NCI-H82 (cell line): ENCODE measurements at regions not wholly inside any gene's neighbourhood (a gene's known extent, or its start where the extent isn't known, plus 50 kb on each side); places are given as distances from the start of the nearest gene placed in this dataset.
"Not testable (repeated sequence)": the region's sequence is repeated elsewhere in the genome, so short reads cannot be mapped to it uniquely, and the experiment has no call there.

Source experiments
- DNase-seq: peaks from one replicate; lab custom pipeline; 2025; lab: John Stamatoyannopoulos, UW

DNA sequence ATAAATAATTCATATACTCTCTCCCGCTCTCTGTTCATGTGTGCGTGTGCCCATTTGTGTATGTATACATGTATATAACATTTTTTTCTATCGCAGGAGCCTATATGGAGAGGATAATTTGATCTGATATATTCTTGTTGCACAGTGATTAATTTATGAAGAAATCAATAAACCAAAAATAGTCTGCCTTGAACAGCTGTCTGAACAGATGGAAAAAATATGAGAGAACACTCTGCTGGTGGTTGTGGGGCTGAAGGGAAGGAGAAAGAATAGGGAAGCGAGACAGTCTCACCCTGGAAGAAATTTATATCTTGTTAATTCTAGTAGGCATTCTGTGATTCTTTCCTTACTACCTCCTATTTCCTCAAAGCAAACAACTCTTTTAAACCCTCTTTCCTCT, 96.6 kb upstream of the B3GAT2 start:
- no peak for DNase-seq

DNA sequence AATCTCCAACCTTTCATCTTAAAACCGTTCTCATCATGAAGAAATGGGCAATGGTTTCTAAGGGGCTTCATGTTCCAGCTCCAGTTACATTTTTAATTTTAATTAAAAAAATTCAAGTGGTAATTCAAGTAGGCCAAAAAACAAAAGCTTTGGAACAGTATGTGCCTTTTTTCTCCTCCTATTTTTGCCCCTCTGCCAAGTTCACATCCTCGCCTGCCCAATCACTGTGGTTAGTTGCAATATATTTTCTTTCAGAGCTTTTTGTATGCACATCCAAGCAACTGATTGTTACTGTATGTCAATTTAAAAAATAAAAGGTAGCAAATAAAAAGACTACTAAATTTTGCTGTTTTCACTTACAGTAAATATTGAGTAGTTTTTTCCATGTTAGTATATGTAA, 99.8 kb upstream of the B3GAT2 start:
- DNase-seq = no peak

GRCh38 chr6:71066153-71066552, 109.3 kb upstream of the B3GAT2 start:
- no peak for DNase-seq

- DNase-seq = no peak
Measured at GRCh38 chr6:71067816-71068215, 111.0 kb upstream of the B3GAT2 start.

DNA sequence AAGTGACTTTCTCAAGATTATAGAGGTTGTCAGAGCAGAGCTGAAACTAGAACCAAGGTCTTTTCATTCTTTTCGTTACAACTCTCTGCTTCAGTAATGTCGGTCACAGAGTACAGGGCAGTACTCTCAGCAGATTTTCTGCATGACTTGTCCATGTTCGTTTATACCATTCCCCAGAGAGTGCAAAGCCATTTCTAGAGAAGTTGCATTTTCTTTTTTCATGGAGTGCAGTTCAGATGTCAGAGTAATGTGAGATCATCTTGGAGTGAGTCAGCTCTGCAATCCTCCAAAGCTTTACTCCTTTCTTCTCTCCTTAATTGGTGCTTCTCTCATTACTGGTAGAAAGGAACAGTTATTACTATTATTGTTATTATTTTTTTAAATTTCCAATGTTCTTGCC, 115.6 kb upstream of the B3GAT2 start:
- peak; percentile 76 for DNase-seq

GRCh38 chr6:71077655-71078054, 120.8 kb upstream of the B3GAT2 start:
- DNase-seq = no peak

DNA sequence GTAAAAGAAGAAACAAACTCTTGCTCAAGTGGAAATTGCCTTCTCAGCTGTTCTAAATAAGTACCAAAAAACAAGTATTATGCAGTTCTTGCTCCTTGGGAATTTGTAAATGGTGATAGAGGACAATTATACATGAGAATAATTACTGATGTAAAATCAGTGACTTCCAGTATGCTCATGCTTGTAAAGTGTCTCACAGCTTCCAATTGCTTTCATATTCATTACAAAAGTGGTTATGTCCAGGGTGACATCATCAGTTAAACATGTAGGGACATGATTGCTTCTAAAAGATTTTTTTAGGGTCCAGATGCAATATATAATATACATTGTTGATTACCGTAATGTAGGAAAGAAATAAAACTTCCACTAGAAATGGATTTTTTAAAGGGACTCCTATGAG, 122.8 kb upstream of the B3GAT2 start:
- no peak for DNase-seq

GRCh38 chr6:71080133-71080532, 123.3 kb upstream of the B3GAT2 start:
- no peak for DNase-seq

- DNase-seq = no peak
Measured at GRCh38 chr6:71080826-71081225, 124.0 kb upstream of the B3GAT2 start.

GRCh38 chr6:71082033-71082650, 125.3 kb upstream of the B3GAT2 start:
- DNase-seq = no peak

DNA sequence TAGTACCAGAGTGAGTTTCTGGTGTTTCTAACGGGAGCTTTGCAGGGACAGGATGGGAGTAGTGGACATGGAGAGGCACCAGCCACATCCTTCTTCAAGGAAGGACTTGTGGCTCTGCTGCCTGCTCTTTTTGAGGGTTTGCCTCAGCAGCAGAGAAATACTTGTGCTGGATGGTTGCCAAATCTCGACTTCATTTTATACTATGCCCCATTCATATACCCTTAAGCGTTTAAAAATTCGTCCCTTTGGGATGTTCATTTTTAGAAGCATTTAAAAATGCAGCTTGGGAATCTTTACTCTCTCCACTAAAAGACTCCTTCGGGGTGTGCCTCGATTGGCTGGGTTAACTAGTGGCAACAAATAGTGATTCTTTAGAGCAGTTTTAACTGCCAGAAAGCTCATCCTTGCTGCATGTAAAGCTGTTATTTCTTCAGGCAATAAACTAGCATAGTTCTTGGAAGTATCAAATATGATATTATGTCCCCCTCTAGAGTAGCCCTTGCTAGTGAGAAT, 126.5 kb upstream of the B3GAT2 start:
- no peak for DNase-seq

GRCh38 chr6:71088166-71088565, 131.3 kb upstream of the B3GAT2 start:
- DNase-seq = peak; percentile 23

- no peak for DNase-seq
Measured at GRCh38 chr6:71090217-71090616, 133.4 kb upstream of the B3GAT2 start.

GRCh38 chr6:71091167-71091566, 134.3 kb upstream of the B3GAT2 start:
- no peak for DNase-seq

- no peak for DNase-seq
Measured at GRCh38 chr6:71091956-71092355, 135.1 kb upstream of the B3GAT2 start.

GRCh38 chr6:71097264-71097663, 140.4 kb upstream of the B3GAT2 start:
- not testable (repeated sequence) for DNase-seq

GRCh38 chr6:71099649-71100048, 142.8 kb upstream of the B3GAT2 start:
- no peak for DNase-seq

DNA sequence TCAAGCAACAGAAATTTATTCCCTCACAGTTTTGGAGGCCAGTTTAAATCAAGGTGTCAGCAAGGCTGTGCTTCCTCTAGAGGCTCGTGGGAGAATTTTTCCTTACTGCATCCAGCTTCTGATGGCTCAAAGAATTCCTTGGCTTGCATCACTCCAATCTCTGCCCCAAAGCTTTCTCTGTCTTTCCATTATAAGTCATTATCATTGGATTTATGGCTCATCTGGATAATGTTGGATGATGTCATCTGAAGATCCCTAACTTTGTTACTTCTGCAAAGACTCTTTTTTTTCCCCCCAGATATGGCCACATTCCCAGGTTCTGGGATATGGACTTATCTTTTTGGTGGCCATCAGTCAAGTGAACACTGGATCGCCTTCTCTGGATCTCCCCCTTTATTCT, 146.3 kb upstream of the B3GAT2 start:
- DNase-seq = no peak

GRCh38 chr6:71103641-71104040, 146.8 kb upstream of the B3GAT2 start:
- DNase-seq = no peak

GRCh38 chr6:71106276-71106675, 149.4 kb upstream of the B3GAT2 start:
- no peak for DNase-seq

- peak; percentile 62 for DNase-seq
Measured at GRCh38 chr6:71107911-71108420, 151.1 kb upstream of the B3GAT2 start.

- DNase-seq = peak; percentile 6
Measured at GRCh38 chr6:71114544-71114943, 157.7 kb upstream of the B3GAT2 start.

DNA sequence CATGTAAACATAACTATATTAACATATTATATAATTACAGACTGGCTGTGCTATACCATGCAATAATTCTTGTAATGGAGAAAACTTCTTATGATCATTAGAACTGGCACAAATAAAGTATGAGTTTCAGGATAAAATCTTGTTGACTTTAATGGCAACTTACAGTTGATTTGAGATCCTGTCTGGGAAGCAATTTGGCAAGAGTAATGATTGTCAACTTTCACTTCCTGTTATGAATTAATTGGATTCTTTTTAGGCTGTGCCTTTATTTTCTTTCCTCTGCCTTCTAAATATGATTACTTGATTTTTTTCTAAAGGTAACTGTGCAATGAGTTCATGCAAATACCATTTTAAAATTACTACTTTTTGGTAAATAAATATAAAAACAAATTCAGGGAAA, 158.1 kb upstream of the B3GAT2 start:
- no peak for DNase-seq

GRCh38 chr6:71119560-71119959, 162.7 kb upstream of the B3GAT2 start:
- DNase-seq = no peak
